ENCODE measurements at regions not wholly inside any gene's neighbourhood (a gene's known extent, or its start where the extent isn't known, plus 50 kb on each side); places are given as distances from the start of the nearest gene placed in this dataset.

DNA sequence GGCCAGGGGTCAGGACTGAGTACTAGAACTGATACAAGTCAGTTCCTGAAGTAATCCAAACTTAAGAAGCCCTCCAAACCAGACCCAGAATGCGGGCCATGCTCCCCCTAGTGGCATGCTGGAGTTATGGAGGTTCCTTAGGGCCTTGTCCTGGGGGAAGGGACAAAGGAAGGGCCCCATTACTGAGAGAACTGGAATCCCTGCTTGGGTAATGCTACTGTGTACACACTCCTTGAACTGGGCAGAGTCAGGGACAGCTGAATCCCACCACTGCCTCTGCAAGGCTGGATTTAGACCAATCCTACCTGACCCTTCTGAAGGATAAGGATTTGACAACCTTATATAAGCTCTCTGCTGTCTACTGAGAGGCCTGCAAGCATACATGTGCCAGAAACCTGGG, 97.3 kb upstream of the AKIP1 start (continued):
- TF ChIP-seq RAD21 (CRISPR knock-in tag; conservative IDR thresholded peaks at IDR 0.05 in 1 of 2, IDR thresholded peaks at IDR 0.05 in 1 of 2) (peak; percentile 62 to 70), XRCC5 (IDR thresholded peaks at IDR 0.05; ENCODE audit: low read depth, low read length) (0 out of 2 replicates have a peak, but pooled peaks have one; percentile 62), FOXJ2 (tag; IDR thresholded peaks at IDR 0.05) (no peak), ILF3 (IDR thresholded peaks at IDR 0.05; ENCODE audit: borderline replicate concordance) (no peak), IRF2 (CRISPR knock-in tag; IDR thresholded peaks at IDR 0.05) (no peak), MAZ (CRISPR knock-in tag; conservative IDR thresholded peaks at IDR 0.05 in 1 of 2, IDR thresholded peaks at IDR 0.05 in 1 of 2) (no peak), ZNF436 (CRISPR knock-in tag; IDR thresholded peaks at IDR 0.05) (no peak), ZNF143 (CRISPR knock-in tag; IDR thresholded peaks at IDR 0.05) (no peak), ZNF121 (CRISPR knock-in tag; conservative IDR thresholded peaks at IDR 0.05) (no peak), ZNF512 (tag; IDR thresholded peaks at IDR 0.05) (no peak), TEAD4 (IDR thresholded peaks at IDR 0.05; ENCODE audit: low read length) (no peak), TEAD4 (CRISPR knock-in tag; IDR thresholded peaks at IDR 0.05; ENCODE audit: borderline replicate concordance) (no peak), HMBOX1 (IDR thresholded peaks at IDR 0.05) (peak; percentile 60; the same call in 1 of the 2 replicates), GABPB2 (CRISPR knock-in tag; conservative IDR thresholded peaks at IDR 0.05) (no peak), FOXK2 (conservative IDR thresholded peaks at IDR 0.05 in 1 of 2, IDR thresholded peaks at IDR 0.05 in 1 of 2; ENCODE audit: low read depth in 2 of 2) (no peak), SRSF9 (IDR thresholded peaks at IDR 0.05; ENCODE audit: borderline replicate concordance, low read depth, low read length) (no peak), NFIC (IDR thresholded peaks at IDR 0.05) (no peak), TARDBP (IDR thresholded peaks at IDR 0.05) (no peak), ZFP91 (CRISPR knock-in tag; IDR thresholded peaks at IDR 0.05) (no peak), POLR2AphosphoS2 (IDR thresholded peaks at IDR 0.05; ENCODE audit: low read length) (no peak), RBFOX2 (IDR thresholded peaks at IDR 0.05; ENCODE audit: low read depth, low read length) (no peak), SMARCC2 (IDR thresholded peaks at IDR 0.05; ENCODE audit: low read depth) (no peak)
- TF ChIP-seq, protein P1, sequence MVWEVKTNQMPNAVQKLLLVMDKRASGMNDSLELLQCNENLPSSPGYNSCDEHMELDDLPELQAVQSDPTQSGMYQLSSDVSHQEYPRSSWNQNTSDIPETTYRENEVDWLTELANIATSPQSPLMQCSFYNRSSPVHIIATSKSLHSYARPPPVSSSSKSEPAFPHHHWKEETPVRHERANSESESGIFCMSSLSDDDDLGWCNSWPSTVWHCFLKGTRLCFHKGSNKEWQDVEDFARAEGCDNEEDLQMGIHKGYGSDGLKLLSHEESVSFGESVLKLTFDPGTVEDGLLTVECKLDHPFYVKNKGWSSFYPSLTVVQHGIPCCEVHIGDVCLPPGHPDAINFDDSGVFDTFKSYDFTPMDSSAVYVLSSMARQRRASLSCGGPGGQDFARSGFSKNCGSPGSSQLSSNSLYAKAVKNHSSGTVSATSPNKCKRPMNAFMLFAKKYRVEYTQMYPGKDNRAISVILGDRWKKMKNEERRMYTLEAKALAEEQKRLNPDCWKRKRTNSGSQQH (CRISPR knock-in tag; IDR thresholded peaks at IDR 0.05): no peak
- TF ChIP-seq, protein P2, sequence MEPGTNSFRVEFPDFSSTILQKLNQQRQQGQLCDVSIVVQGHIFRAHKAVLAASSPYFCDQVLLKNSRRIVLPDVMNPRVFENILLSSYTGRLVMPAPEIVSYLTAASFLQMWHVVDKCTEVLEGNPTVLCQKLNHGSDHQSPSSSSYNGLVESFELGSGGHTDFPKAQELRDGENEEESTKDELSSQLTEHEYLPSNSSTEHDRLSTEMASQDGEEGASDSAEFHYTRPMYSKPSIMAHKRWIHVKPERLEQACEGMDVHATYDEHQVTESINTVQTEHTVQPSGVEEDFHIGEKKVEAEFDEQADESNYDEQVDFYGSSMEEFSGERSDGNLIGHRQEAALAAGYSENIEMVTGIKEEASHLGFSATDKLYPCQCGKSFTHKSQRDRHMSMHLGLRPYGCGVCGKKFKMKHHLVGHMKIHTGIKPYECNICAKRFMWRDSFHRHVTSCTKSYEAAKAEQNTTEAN (CRISPR knock-in tag; IDR thresholded peaks at IDR 0.05): no peak

Measured in K562 (cell line).